ENCODE measurements at regions not wholly inside any gene's neighbourhood (a gene's known extent, or its start where the extent isn't known, plus 50 kb on each side); places are given as distances from the start of the nearest gene placed in this dataset.

DNA sequence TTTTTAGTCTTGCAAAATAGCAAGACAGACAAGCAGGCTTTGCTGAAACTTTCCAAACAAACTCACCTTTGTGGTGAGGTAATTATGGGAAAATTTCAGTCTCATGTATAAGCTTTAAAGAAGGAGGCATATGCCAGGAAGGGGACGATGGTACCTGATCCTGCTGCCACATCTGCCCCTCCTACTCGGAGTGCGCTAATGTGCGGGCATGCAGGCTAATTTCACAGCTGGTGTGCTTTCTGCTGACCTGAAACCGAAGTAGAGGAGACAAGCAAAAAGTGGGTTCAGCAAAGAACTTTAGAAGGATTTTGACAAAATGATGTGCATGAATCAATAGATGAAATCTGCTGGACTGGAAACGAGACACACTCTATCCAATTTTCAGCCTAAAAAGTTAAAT, 117.1 kb upstream of the IRX4 start:
- TF ChIP-seq, protein P1, sequence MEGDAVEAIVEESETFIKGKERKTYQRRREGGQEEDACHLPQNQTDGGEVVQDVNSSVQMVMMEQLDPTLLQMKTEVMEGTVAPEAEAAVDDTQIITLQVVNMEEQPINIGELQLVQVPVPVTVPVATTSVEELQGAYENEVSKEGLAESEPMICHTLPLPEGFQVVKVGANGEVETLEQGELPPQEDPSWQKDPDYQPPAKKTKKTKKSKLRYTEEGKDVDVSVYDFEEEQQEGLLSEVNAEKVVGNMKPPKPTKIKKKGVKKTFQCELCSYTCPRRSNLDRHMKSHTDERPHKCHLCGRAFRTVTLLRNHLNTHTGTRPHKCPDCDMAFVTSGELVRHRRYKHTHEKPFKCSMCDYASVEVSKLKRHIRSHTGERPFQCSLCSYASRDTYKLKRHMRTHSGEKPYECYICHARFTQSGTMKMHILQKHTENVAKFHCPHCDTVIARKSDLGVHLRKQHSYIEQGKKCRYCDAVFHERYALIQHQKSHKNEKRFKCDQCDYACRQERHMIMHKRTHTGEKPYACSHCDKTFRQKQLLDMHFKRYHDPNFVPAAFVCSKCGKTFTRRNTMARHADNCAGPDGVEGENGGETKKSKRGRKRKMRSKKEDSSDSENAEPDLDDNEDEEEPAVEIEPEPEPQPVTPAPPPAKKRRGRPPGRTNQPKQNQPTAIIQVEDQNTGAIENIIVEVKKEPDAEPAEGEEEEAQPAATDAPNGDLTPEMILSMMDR (IDR thresholded peaks at IDR 0.05; ENCODE audit: borderline replicate concordance, extremely low read depth, low read length, poor library complexity, severe bottlenecking), result no peak
- no peak for TF ChIP-seq EZH2 (IDR thresholded peaks at IDR 0.05; ENCODE audit: borderline replicate concordance, low read depth, low read length, severe bottlenecking)

Measured in DND-41 (cell line).